AG09319 (cell line): ENCODE measurements at regions not wholly inside any gene's neighbourhood (a gene's known extent, or its start where the extent isn't known, plus 50 kb on each side); places are given as distances from the start of the nearest gene placed in this dataset.

Source experiments
- DNase-seq: peaks from one replicate; pipeline ENCODE4 v3.0.0-alpha.2; 2010; ENCODE audit warnings: low read depth; ENCODE audit errors: extremely low read depth
- TF ChIP-seq, protein P1 (sequence below): IDR thresholded peaks from 2 replicates; pipeline ENCODE4 v1.5.1; 2011; ENCODE audit warnings: low read depth, mild to moderate bottlenecking, inconsistent platforms, low read length, moderate library complexity

- no peak for DNase-seq
- TF ChIP-seq, protein P1, sequence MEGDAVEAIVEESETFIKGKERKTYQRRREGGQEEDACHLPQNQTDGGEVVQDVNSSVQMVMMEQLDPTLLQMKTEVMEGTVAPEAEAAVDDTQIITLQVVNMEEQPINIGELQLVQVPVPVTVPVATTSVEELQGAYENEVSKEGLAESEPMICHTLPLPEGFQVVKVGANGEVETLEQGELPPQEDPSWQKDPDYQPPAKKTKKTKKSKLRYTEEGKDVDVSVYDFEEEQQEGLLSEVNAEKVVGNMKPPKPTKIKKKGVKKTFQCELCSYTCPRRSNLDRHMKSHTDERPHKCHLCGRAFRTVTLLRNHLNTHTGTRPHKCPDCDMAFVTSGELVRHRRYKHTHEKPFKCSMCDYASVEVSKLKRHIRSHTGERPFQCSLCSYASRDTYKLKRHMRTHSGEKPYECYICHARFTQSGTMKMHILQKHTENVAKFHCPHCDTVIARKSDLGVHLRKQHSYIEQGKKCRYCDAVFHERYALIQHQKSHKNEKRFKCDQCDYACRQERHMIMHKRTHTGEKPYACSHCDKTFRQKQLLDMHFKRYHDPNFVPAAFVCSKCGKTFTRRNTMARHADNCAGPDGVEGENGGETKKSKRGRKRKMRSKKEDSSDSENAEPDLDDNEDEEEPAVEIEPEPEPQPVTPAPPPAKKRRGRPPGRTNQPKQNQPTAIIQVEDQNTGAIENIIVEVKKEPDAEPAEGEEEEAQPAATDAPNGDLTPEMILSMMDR = no peak
These were observed 336.9 kb upstream of the RSPO3 start for GRCh38 chr6:126781582-126781981.

GRCh38 chr6:126784161-126784790, 334.2 kb upstream of the RSPO3 start:
- DNase-seq = no peak
- TF ChIP-seq, protein P1 = no peak

DNA sequence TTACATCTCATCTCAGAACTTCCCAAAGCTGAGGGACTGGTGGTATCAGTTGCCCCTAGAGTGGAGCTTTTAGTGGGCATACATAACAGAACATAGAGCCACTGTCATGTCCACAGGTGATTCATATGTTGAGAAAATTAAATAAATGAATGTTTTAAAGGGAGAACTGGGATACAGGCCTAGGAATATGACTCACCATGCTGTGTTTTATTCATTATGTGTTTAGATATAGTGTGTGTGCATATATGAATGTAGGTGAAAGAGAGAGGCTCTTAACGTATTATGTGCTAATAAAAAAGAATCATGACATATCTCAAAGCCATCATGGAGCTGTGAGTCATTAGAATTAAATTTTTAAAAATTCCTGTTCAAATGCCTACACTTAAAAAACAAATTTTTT, 332.2 kb upstream of the RSPO3 start:
- no peak for DNase-seq
- TF ChIP-seq, protein P1 = no peak

GRCh38 chr6:126787635-126788034, 330.8 kb upstream of the RSPO3 start:
- no peak for DNase-seq
- TF ChIP-seq, protein P1 = no peak

GRCh38 chr6:126788861-126789365, 329.6 kb upstream of the RSPO3 start:
- TF ChIP-seq, protein P1 = no peak

DNA sequence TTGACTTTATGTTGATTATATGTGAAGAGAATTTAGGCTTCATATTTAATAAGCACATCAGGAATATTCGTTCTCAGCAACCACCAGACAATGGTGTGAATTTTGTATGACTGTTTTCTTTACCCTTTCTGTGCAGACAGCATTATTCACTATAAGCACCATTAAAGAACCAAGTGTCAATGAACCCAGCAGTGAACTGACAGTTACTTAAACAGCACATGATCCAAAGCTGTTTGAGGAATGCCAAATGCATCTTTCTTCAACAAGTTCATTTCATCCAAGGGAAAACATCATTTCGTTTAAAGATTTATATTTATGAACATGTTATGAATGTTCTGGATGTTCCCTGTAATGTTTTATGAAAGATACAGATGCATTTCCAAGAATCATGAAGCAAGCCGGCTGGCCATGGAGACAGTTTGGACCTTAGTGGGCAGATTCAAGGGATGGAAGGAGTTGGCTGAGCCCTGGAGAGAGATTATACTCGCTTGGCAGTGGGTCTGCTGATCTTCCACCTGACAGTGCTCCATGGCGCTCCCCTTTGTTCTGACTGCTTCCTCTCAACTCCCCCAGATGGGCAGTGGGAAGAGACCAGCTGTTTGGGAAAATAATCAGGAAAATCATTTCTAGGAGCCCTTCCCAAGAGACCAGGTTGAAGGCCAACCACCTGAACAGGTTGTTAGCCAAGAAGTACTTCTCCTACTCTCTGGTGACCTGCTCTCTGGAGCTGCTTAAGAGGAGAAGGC, 326.0 kb upstream of the RSPO3 start:
- TF ChIP-seq, protein P1 = no peak
- DNase-seq = no peak

More at GRCh38 chr6:126788861-126789365, 329.6 kb upstream of the RSPO3 start:
- no peak for DNase-seq

DNA sequence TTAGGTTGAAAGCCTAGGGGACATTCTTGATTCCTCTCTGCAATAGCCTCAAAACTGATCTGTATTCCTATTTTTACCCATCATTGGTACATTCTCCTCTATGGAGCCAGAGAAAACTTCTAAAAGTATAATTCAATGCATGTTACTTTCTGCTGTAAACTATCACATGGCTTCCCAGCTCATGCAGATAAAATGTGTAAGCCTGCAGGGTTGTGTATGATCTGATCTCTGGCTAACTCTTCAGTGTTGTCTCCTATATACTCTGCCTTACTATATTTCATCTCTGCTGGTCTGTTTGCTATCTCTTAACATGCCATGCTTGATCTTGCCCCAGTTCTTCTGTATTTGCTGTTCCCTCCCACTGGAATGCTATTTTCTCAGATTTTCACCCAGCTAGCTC, 323.3 kb upstream of the RSPO3 start:
- TF ChIP-seq, protein P1 = no peak
- DNase-seq = no peak
